MM.1S (cell line): ENCODE measurements at regions not wholly inside any gene's neighbourhood (a gene's known extent, or its start where the extent isn't known, plus 50 kb on each side); places are given as distances from the start of the nearest gene placed in this dataset.

ENCODE experiments used
- DNase-seq: peaks from one replicate; pipeline ENCODE4 v3.0.0-alpha.2; 2015
- H2AFZ ChIP-seq: fragments of 300-600 bp; sonication (generic); 2 replicates; pipeline ENCODE4 v1.6.0; 2016; ENCODE audit warnings: antibody characterized with exemption, low read length
- H3F3A ChIP-seq: fragments of 300-600 bp; sonication (generic); 2 replicates; pipeline ENCODE4 v1.6.1; 2016; ENCODE audit warnings: mild to moderate bottlenecking, antibody characterized with exemption, low read length, moderate library complexity, mixed read lengths; ENCODE audit not compliant: insufficient read depth
- H3K27ac ChIP-seq: fragments of 300-600 bp; sonication (generic); 2 replicates; pipeline ENCODE4 v1.5.1; 2016; ENCODE audit warnings: mild to moderate bottlenecking, low read length
- H3K27me3 ChIP-seq: fragments of 300-600 bp; sonication (generic); replicated peaks from 2 replicates; pipeline ENCODE4 v1.6.0; 2016; ENCODE audit warnings: low read length; ENCODE audit not compliant: insufficient read depth
- H3K36me3 ChIP-seq: fragments of 300-600 bp; sonication (generic); replicated peaks from 2 replicates; pipeline ENCODE4 v1.6.1; 2016; ENCODE audit warnings: mild to moderate bottlenecking, low read length, mixed read lengths; ENCODE audit not compliant: insufficient read depth
- H3K4me1 ChIP-seq: fragments of 300-600 bp; sonication (generic); 2 replicates; pipeline ENCODE4 v1.6.1; 2016; ENCODE audit warnings: low read length, mixed read lengths
- H3K4me2 ChIP-seq: fragments of 300-600 bp; sonication (generic); 2 replicates; pipeline ENCODE4 v1.6.0; 2016; ENCODE audit warnings: low read depth, low read length
- H3K4me3 ChIP-seq: fragments of 300-600 bp; sonication (generic); 2 replicates; pipeline ENCODE4 v1.5.1; 2016; ENCODE audit warnings: low read length, mixed read lengths
- H3K79me2 ChIP-seq: fragments of 300-600 bp; sonication (generic); 2 replicates; pipeline ENCODE4 v1.6.1; 2016; ENCODE audit warnings: mixed run types, low read length, mixed read lengths
- H3K9ac ChIP-seq: fragments of 300-600 bp; sonication (generic); 2 replicates; pipeline ENCODE4 v1.6.1; 2016; ENCODE audit warnings: low read length, mixed read lengths
- H3K9me2 ChIP-seq: fragments of 300-600 bp; sonication (generic); replicated peaks from 2 replicates; pipeline ENCODE4 v1.6.1; 2016; ENCODE audit warnings: mild to moderate bottlenecking, low read length, mixed read lengths; ENCODE audit not compliant: insufficient read depth
- H3K9me3 ChIP-seq: fragments of 300-600 bp; sonication (generic); replicated peaks from 2 replicates; pipeline ENCODE4 v1.6.1; 2016; ENCODE audit warnings: mild to moderate bottlenecking, low read length, mixed read lengths; ENCODE audit not compliant: insufficient read depth
- H4K20me1 ChIP-seq: fragments of 300-600 bp; sonication (generic); 2 replicates; pipeline ENCODE4 v1.6.1; 2016; ENCODE audit warnings: mild to moderate bottlenecking, low read length, moderate library complexity, mixed read lengths; ENCODE audit not compliant: insufficient read depth
- CTCF ChIP-seq: fragments of 300-600 bp; sonication (generic); IDR thresholded peaks from 2 replicates; pipeline ENCODE4 v1.5.1; 2016; ENCODE audit warnings: antibody characterized with exemption, low read length, mixed read lengths
- EZH2 ChIP-seq: fragments of 300-600 bp; sonication (generic); optimal IDR thresholded peaks from 2 replicates; pipeline ENCODE3; 2017; ENCODE audit warnings: low read depth, mild to moderate bottlenecking, antibody characterized with exemption, low read length, mixed read lengths
- EZH2phosphoT487 ChIP-seq: fragments of 300-600 bp; sonication (generic); IDR thresholded peaks from 2 replicates; pipeline ENCODE4 v1.6.1; 2018; ENCODE audit warnings: antibody characterized with exemption, low read length

- Histone ChIP-seq H3K4me3 (no peak overlapping the region), H3K4me2 (no peak overlapping the region), H2AFZ (no peak overlapping the region), H3K27ac (no peak overlapping the region), H3K27me3 (no peaks in the 10 kb centered on the region), H3K4me1 (no peaks in the 10 kb centered on the region), H3K9me3 (no peaks in the 10 kb centered on the region), H3K79me2 (no peaks in the 10 kb centered on the region), H3K36me3 (no peaks in the 10 kb centered on the region), H3K9ac (no peak overlapping the region), H3K9me2 (no peaks in the 10 kb centered on the region), H3F3A (no peaks in the 10 kb centered on the region), H4K20me1 (no peaks in the 10 kb centered on the region)
- no peak for DNase-seq
- no peak for TF ChIP-seq EZH2phosphoT487
These were observed 467.6 kb downstream of the RWDD3 start for GRCh38 chr1:95701450-95702173.

GRCh38 chr1:95703046-95703445 is 469.0 kb downstream of the RWDD3 start:
- Histone ChIP-seq H2AFZ (no peak overlapping the region), H3K4me1 (no peaks in the 10 kb centered on the region), H3K79me2 (no peaks in the 10 kb centered on the region), H3K27me3 (no peaks in the 10 kb centered on the region), H3K4me3 (no peak overlapping the region), H3K9ac (no peak overlapping the region), H3K4me2 (no peak overlapping the region), H3F3A (no peaks in the 10 kb centered on the region), H3K27ac (no peak overlapping the region), H3K9me2 (no peaks in the 10 kb centered on the region), H4K20me1 (no peaks in the 10 kb centered on the region), H3K9me3 (no peaks in the 10 kb centered on the region), H3K36me3 (no peaks in the 10 kb centered on the region)
- no peak for DNase-seq
- TF ChIP-seq EZH2 (no peak), CTCF (no peak), EZH2phosphoT487 (no peak)

- Histone ChIP-seq H3K36me3 (no peaks in the 10 kb centered on the region), H3K27ac (no peak overlapping the region), H3K9me3 (no peaks in the 10 kb centered on the region), H3K79me2 (no peaks in the 10 kb centered on the region), H2AFZ (no peak overlapping the region), H3K4me1 (no peaks in the 10 kb centered on the region), H3K9me2 (no peaks in the 10 kb centered on the region), H3F3A (no peaks in the 10 kb centered on the region), H3K4me3 (no peak overlapping the region), H3K9ac (no peak overlapping the region), H4K20me1 (no peaks in the 10 kb centered on the region), H3K4me2 (no peak overlapping the region), H3K27me3 (no peaks in the 10 kb centered on the region)
- no peak for DNase-seq
- TF ChIP-seq EZH2 (no peak), CTCF (no peak), EZH2phosphoT487 (no peak)
These were observed 482.1 kb downstream of the RWDD3 start for GRCh38 chr1:95716097-95716496.

- H3K4me1 ChIP-seq, result no peaks in the 10 kb centered on the region
- H3K4me2 ChIP-seq, result no peak overlapping the region
- no peaks in the 10 kb centered on the region for H3F3A ChIP-seq
- H3K27me3 ChIP-seq, result no peaks in the 10 kb centered on the region
- H2AFZ ChIP-seq, result no peak overlapping the region
- TF ChIP-seq EZH2 (no peak), EZH2phosphoT487 (no peak), CTCF (no peak)
- H3K27ac ChIP-seq, result no peak overlapping the region
- no peak overlapping the region for H3K4me3 ChIP-seq
- no peaks in the 10 kb centered on the region for H4K20me1 ChIP-seq
- H3K36me3 ChIP-seq, result no peaks in the 10 kb centered on the region
- H3K9ac ChIP-seq, result no peak overlapping the region
- H3K9me2 ChIP-seq, result no peaks in the 10 kb centered on the region
- no peaks in the 10 kb centered on the region for H3K9me3 ChIP-seq
- H3K79me2 ChIP-seq, result no peaks in the 10 kb centered on the region
- DNase-seq, result no peak
These were observed 482.5 kb downstream of the RWDD3 start for GRCh38 chr1:95716550-95716949.
